ENCODE measurements at regions not wholly inside any gene's neighbourhood (a gene's known extent, or its start where the extent isn't known, plus 50 kb on each side); places are given as distances from the start of the nearest gene placed in this dataset.
A peak's percentile ranks its signal among the peaks of the same experiment; 100 is the strongest.

DNA sequence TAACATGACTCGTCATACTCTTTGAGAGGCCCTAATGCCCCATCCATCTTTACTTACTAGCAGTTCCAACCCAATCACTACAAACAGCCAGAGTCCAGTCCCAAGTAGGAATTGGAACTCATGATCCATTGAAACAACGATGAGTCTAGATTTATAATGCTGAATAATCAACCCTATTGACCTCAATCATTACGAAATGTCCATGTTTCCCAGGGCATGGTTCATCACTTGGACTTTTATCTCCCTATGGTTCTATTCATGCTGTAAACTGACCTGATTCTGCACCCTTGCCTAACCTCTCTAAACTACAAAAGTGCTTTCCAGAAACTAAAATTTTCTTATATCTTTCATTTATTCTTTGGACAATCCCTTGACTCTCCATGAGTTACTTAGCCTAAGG is 840.0 kb upstream of the B3GALT2 start:
- POLR2A ChIA-PET (ENCODE audit: unreplicated experiment): interaction anchor here (0.7 kb wide), 1 partner anchor 86 kb away, joined by 4 read pairs; no protein-coding TSS in a partner anchor
- Histone ChIP-seq H3F3A (ENCODE audit: insufficient read depth, low read depth) (no peaks in the 10 kb centered on the region; the same call in 1 of the 2 replicates), H3K79me2 (ENCODE audit: low read depth) (no peaks in the 10 kb centered on the region), H3K4me1 (replicated peaks; ENCODE audit: insufficient read depth) (no peaks in the 10 kb centered on the region), H3K27ac (no peak overlapping the region), H3K9me2 (ENCODE audit: insufficient read depth) (no peaks in the 10 kb centered on the region), H4K20me1 (ENCODE audit: insufficient read depth) (no peaks in the 10 kb centered on the region), H3K27me3 (ENCODE audit: insufficient read depth, low read depth) (no peaks in the 10 kb centered on the region), H3K9me3 (ENCODE audit: insufficient read depth, low read depth) (no peaks in the 10 kb centered on the region), H2AFZ (no peak overlapping the region), H3K4me3 (no peak overlapping the region), H3K36me3 (ENCODE audit: low read depth) (no peaks in the 10 kb centered on the region), H3K4me2 (no peak overlapping the region)
- no peak for DNase-seq
- intact Hi-C loops (cut with micrococcal nuclease; ENCODE audit: unreplicated experiment): no loop called here
- no TSS peak for BruUV-seq (replicated peaks)
- CTCF ChIA-PET: no interaction called here
- TF ChIP-seq, protein P1, sequence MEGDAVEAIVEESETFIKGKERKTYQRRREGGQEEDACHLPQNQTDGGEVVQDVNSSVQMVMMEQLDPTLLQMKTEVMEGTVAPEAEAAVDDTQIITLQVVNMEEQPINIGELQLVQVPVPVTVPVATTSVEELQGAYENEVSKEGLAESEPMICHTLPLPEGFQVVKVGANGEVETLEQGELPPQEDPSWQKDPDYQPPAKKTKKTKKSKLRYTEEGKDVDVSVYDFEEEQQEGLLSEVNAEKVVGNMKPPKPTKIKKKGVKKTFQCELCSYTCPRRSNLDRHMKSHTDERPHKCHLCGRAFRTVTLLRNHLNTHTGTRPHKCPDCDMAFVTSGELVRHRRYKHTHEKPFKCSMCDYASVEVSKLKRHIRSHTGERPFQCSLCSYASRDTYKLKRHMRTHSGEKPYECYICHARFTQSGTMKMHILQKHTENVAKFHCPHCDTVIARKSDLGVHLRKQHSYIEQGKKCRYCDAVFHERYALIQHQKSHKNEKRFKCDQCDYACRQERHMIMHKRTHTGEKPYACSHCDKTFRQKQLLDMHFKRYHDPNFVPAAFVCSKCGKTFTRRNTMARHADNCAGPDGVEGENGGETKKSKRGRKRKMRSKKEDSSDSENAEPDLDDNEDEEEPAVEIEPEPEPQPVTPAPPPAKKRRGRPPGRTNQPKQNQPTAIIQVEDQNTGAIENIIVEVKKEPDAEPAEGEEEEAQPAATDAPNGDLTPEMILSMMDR (conservative IDR thresholded peaks at IDR 0.05): no peak
- TF ChIP-seq EZH2 (IDR thresholded peaks at IDR 0.05; ENCODE audit: low read depth): no peak

DNA sequence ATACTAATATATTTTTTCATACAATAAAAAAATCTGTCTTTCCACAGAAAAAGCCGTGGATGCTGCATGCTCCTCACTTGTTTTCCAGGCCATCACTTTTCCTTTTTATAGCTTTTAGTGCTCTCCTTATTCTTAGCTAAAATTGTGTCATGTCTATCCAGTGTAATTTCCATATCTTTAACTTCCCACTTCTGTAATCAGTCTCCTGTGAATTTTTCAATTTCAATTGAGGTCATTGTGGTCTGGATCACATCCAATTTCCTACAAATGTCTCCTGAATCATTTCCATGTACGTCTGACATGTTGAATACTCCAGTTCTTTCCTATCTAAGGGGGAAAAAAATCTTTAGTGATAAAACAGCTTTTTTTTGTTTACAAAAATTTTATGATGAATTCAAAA is 838.2 kb upstream of the B3GALT2 start:
- no peak overlapping the region for H3K4me3 ChIP-seq
- BruUV-seq (replicated peaks): no TSS peak
- H2AFZ ChIP-seq: 0 out of 2 replicates have a peak overlapping the region, but pooled peaks have one; percentile 39
- no peaks in the 10 kb centered on the region for H3K9me2 ChIP-seq (ENCODE audit: insufficient read depth)
- POLR2A ChIA-PET (ENCODE audit: unreplicated experiment): no interaction called here
- no peak for TF ChIP-seq EZH2 (IDR thresholded peaks at IDR 0.05; ENCODE audit: low read depth)
- TF ChIP-seq, protein P1 (conservative IDR thresholded peaks at IDR 0.05): no peak
- no peaks in the 10 kb centered on the region for H3K4me1 ChIP-seq (replicated peaks; ENCODE audit: insufficient read depth)
- DNase-seq: no peak
- CTCF ChIA-PET: no interaction called here
- H3F3A ChIP-seq (ENCODE audit: insufficient read depth, low read depth): no peaks in the 10 kb centered on the region; the same call in 1 of the 2 replicates
- no peak overlapping the region for H3K4me2 ChIP-seq
- intact Hi-C loops (cut with micrococcal nuclease; ENCODE audit: unreplicated experiment): no loop called here
- H3K36me3 ChIP-seq (ENCODE audit: low read depth): no peaks in the 10 kb centered on the region
- H3K27me3 ChIP-seq (ENCODE audit: insufficient read depth, low read depth): no peaks in the 10 kb centered on the region
- no peaks in the 10 kb centered on the region for H4K20me1 ChIP-seq (ENCODE audit: insufficient read depth)
- no peak overlapping the region for H3K27ac ChIP-seq
- H3K79me2 ChIP-seq (ENCODE audit: low read depth): no peaks in the 10 kb centered on the region
- no peaks in the 10 kb centered on the region for H3K9me3 ChIP-seq (ENCODE audit: insufficient read depth, low read depth)

DNA sequence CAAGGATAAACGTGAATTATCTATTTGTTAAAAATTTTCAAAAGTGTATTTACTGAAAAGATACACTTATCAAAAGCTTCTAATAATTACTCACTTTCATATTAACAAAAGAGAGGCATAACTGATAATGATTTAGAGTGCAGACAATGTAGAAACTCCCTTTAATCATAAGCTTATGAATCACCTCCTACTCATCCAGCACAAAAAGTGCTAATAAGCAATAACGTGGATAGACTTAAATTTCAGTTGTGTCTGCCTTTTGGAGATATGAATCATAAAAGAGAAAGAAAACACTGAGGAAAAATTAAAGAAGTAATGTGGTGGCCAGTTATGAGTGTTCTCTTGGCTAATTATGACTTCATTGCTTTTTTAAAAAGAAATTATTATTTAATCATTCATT is 827.6 kb upstream of the B3GALT2 start:
- H3K27ac ChIP-seq: no peak overlapping the region
- H4K20me1 ChIP-seq (ENCODE audit: insufficient read depth): no peaks in the 10 kb centered on the region
- H3K9me3 ChIP-seq (ENCODE audit: insufficient read depth, low read depth): no peaks in the 10 kb centered on the region
- H3K36me3 ChIP-seq (ENCODE audit: low read depth): no peaks in the 10 kb centered on the region
- no peaks in the 10 kb centered on the region for H3K79me2 ChIP-seq (ENCODE audit: low read depth)
- no peak for TF ChIP-seq EZH2 (IDR thresholded peaks at IDR 0.05; ENCODE audit: low read depth)
- TF ChIP-seq, protein P1 (conservative IDR thresholded peaks at IDR 0.05): no peak
- intact Hi-C loops (cut with micrococcal nuclease; ENCODE audit: unreplicated experiment): no loop called here
- CTCF ChIA-PET: no interaction called here
- POLR2A ChIA-PET (ENCODE audit: unreplicated experiment): no interaction called here
- no peak overlapping the region for H3K4me2 ChIP-seq
- no peaks in the 10 kb centered on the region for H3K9me2 ChIP-seq (ENCODE audit: insufficient read depth)
- no peak overlapping the region for H3K4me3 ChIP-seq
- DNase-seq: no peak
- H3K27me3 ChIP-seq (ENCODE audit: insufficient read depth, low read depth): no peaks in the 10 kb centered on the region
- H3K4me1 ChIP-seq (replicated peaks; ENCODE audit: insufficient read depth): no peaks in the 10 kb centered on the region
- no TSS peak for BruUV-seq (replicated peaks)
- H2AFZ ChIP-seq: no peak overlapping the region
- H3F3A ChIP-seq (ENCODE audit: insufficient read depth, low read depth): no peaks in the 10 kb centered on the region

Measured in PC-9 (cell line).